ENCODE measurements at regions not wholly inside any gene's neighbourhood (a gene's known extent, or its start where the extent isn't known, plus 50 kb on each side); places are given as distances from the start of the nearest gene placed in this dataset.
"Not testable (repeated sequence)": the region's sequence is repeated elsewhere in the genome, so short reads cannot be mapped to it uniquely, and the experiment has no call there.

DNA sequence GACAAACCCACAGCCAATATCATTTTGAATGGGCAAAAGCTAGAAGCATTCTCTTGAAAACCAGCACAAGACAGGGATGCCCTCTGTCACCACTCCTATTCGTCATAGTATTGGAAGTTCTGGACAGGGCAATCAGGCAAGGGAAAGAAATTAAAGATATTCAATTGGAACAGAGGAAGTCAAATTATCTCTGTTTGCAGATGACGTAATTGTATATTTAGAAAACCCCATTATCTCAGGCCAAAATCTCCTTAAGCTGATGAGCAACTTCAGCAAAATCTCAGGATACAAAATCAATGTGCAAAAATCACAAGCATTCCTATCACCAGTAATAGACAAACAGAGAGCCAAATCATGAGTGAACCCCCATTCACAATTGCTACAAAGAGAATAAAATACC lies 99.1 kb upstream of the SMLR1 start:
- not testable (repeated sequence) for H3K27ac Mint-ChIP-seq

DNA sequence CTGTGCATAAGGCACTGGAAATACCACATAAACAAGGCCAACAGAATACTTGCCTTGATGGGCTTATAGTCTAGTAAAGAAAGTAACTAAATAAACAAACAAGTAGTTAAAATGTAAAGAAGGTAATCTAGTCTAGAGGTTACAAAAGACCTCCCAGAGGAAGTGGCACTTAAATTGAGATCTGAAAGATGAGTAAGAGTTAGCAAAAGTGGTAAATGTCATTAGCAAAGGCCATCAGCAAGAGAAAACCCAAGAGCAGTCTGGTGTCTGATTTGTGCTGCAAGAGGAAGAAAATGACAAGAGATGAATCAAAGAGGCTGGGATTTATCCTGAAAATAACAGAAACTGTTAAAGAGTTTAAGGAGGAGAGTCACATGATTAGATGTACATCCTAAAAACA lies 96.6 kb upstream of the SMLR1 start:
- peak overlapping the region in 1 of 5 donors; percentile 22 for H3K4me3 Mint-ChIP-seq
- peaks cover 0 to 7% (median 0%) of the 10 kb centered on the region in 3 donors for H3K36me3 Mint-ChIP-seq
- peak overlapping the region in 2 of 6 donors; percentile 2 to 3 for H3K27ac Mint-ChIP-seq
- DNase-seq: no peak
- H3K9me3 Mint-ChIP-seq: peaks cover 0 to 3% (median 0%) of the 10 kb centered on the region in 6 donors
- peaks cover 13 to 16% of the 10 kb centered on the region in 2 donors for H3K4me1 Mint-ChIP-seq
- H3K27me3 Mint-ChIP-seq (ENCODE audit: low read depth in 3 of 3): peaks cover under 1 to 5% (median 4%) of the 10 kb centered on the region in 3 donors

More for the DNA sequence above, 99.1 kb upstream of the SMLR1 start:
- not testable (repeated sequence) for H3K9me3 Mint-ChIP-seq; H3K4me3 Mint-ChIP-seq; H3K36me3 Mint-ChIP-seq; H3K27me3 Mint-ChIP-seq (ENCODE audit: low read depth in 3 of 3); DNase-seq
- peaks cover 25 to 34% of the 10 kb centered on the region in 2 donors for H3K4me1 Mint-ChIP-seq

DNA sequence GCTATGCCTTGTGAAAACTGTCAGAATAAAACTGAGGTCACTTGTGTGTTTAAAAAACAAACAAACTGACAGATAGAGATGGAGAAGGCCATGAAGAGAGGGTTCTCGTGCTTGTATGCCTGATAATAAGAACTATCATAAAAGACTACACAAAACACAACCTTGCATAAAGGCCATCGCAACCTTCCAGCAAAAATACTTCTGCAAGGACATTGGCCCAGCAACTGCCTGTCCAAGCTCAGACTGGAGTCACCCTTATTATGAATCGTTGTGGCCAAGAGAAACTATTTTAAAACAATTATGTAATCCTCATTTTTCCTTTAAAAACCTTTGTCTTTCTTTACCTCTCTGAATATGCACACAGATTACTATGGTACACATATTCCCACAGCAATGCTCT lies 93.0 kb upstream of the SMLR1 start:
- Mint-ChIP-seq H3K4me1 (peaks cover 13 to 16% of the 10 kb centered on the region in 2 donors), H3K27ac (no peak overlapping the region), H3K9me3 (peaks cover 0 to 1% (median 0%) of the 10 kb centered on the region in 6 donors), H3K36me3 (no peaks in the 10 kb centered on the region), H3K4me3 (no peak overlapping the region), H3K27me3 (ENCODE audit: low read depth in 3 of 3) (peaks cover 0 to 5% (median 1%) of the 10 kb centered on the region in 3 donors)
- DNase-seq: no peak

DNA sequence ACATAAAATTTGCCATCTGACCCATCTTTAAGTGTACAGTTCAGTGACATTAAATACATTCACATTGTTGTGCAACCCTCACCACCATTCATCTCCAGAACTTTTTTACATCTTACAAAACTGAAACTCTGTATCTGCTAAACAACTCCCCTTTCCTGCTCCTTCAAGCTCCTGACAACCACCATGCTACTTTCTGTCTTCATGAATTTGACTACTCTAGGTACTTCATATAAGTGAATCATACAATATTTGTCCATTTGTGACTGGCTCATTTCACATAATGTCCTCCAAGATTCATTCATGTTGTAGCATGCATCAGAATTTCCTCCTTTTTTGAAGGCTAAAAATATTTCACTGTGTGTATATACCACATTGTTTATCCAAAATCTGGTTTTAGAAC lies 86.9 kb upstream of the SMLR1 start:
- H3K27me3 Mint-ChIP-seq (ENCODE audit: low read depth in 3 of 3): peaks cover 0 to 7% (median 3%) of the 10 kb centered on the region in 3 donors
- H3K9me3 Mint-ChIP-seq: peaks cover 0 to 5% (median 0%) of the 10 kb centered on the region in 6 donors
- H3K36me3 Mint-ChIP-seq: no peaks in the 10 kb centered on the region
- no peak overlapping the region for H3K4me3 Mint-ChIP-seq
- H3K27ac Mint-ChIP-seq: no peak overlapping the region
- H3K4me1 Mint-ChIP-seq: peaks cover 0 to 8% of the 10 kb centered on the region in 2 donors
- no peak for DNase-seq

DNA sequence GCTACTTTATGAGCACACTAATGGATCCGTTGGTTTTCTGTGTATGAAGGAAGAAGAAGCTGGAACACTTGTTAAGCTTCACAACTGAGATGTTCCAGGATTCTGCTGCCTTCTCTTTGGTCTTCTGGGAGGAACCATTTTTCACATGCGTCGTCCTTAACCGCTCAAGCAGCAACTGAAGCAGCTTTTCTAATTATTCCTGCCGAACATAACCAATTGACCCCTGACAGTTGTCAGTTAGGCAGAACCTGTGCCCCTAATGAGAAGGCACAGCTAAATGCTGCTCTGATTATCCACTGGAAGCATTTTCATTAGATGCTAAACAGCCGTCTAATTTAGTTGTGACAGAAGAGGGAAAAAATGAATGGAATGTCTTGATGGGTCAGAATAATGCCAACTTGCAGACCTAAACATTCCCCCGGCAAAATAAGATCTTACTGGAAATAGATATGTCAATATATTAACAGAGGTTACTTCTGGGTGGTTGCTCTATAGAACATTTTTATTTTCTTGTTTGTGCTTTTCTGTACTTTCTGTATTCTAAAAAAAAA lies 85.0 kb upstream of the SMLR1 start:
- H3K36me3 Mint-ChIP-seq: no peaks in the 10 kb centered on the region
- H3K27me3 Mint-ChIP-seq (ENCODE audit: low read depth in 3 of 3): peaks cover 0 to 7% (median 3%) of the 10 kb centered on the region in 3 donors
- no peak overlapping the region for H3K4me3 Mint-ChIP-seq
- H3K9me3 Mint-ChIP-seq: peaks cover 0 to 5% (median 0%) of the 10 kb centered on the region in 6 donors
- H3K4me1 Mint-ChIP-seq: peaks cover 0 to 8% of the 10 kb centered on the region in 2 donors
- DNase-seq: no peak
- no peak overlapping the region for H3K27ac Mint-ChIP-seq

DNA sequence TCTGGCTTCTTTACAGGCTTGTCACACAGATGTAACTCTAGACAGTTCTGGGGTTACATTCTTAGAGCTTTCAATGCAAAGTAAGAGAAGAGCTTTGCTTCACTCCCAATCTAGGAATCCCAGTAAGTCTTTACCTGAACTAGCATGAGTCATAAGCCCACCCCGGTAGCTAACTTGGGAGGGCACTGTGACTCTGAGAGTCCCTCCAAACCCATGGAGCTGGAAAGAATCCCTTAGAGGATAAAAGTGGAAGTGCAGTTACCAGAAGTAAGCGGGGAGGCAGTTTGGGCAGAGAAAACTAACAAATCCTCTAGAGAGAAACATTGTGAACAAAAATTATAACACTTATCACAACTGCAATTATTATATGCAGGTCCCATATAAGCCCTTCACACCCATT lies 84.0 kb upstream of the SMLR1 start:
- DNase-seq: no peak

DNA sequence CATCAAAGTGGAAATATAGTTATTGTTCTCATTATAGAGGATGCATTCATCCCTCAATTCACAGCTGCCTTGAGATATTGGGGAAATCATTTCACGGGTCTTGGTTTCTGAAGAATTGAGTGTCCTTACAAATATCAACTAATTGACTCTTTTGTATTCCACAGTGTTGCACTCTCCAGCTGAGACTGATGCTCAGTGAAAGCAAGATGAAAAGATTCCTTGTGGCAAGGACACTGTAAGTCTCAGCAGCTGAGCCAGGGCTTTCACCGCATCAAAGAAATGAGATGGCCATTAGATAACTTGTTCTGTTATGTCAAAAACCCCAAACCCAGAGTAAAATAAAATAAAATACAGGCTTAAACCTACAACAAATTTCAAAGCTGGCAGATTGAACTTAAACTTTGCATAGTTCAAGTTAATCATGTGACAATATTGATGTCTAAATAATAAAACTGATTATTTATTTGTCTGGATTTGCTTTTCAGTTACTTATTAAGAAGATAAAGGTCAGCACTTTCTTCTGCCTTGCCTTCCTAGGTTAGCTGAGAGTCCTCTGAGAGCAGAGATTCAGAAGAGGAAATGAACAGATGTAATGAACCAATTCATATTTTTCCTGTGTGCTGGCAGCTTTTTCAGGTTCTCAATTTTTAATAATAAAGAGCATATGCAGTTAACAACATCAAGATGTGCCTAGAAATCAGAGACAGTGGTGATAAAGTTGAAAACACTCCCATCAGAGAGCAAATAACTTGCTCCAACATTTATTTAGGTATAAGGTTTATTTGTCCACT lies 82.4 kb upstream of the SMLR1 start:
- peaks cover 0 to 7% (median 3%) of the 10 kb centered on the region in 3 donors for H3K27me3 Mint-ChIP-seq (ENCODE audit: low read depth in 3 of 3)
- no peak overlapping the region for H3K27ac Mint-ChIP-seq
- DNase-seq: peak; percentile 9 to 25 (median 18)

More for the DNA sequence above, 84.0 kb upstream of the SMLR1 start:
- H3K4me1 Mint-ChIP-seq: peaks cover 0 to 8% of the 10 kb centered on the region in 2 donors
- peaks cover 0 to 5% (median 0%) of the 10 kb centered on the region in 6 donors for H3K9me3 Mint-ChIP-seq
- no peak overlapping the region for H3K4me3 Mint-ChIP-seq
- H3K27me3 Mint-ChIP-seq (ENCODE audit: low read depth in 3 of 3): peaks cover 0 to 7% (median 3%) of the 10 kb centered on the region in 3 donors
- H3K36me3 Mint-ChIP-seq: no peaks in the 10 kb centered on the region
- no peak overlapping the region for H3K27ac Mint-ChIP-seq

DNA sequence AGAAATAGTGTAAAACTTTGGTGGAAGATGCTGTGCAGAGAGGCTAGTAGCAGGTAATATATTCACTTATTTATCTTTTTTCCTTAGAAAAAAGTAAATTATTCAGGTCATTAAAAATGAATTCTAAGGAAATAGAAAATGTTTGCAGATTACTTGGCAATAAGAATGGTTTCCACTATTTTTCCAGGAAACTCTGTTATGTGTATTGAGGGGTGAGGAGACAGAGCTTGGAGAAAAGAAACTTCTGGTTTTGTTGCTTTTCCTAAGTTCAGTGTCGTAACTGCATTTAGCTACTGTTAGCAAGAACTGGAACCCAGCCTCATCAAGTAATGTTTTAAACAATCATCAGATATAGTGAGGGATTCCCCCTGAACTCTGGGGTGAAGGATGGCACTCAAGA lies 79.2 kb upstream of the SMLR1 start:
- Mint-ChIP-seq H3K4me3 (no peak overlapping the region), H3K27me3 (ENCODE audit: low read depth in 3 of 3) (peaks cover 2 to 7% (median 3%) of the 10 kb centered on the region in 3 donors), H3K4me1 (peaks cover 0 to 8% of the 10 kb centered on the region in 2 donors), H3K9me3 (peaks cover 0 to 4% (median under 1%) of the 10 kb centered on the region in 6 donors), H3K36me3 (peaks cover 0 to 5% (median 0%) of the 10 kb centered on the region in 3 donors), H3K27ac (no peak overlapping the region)
- DNase-seq: no peak

More for the DNA sequence above, 82.4 kb upstream of the SMLR1 start:
- Mint-ChIP-seq H3K4me3 (no peak overlapping the region), H3K9me3 (peaks cover 0 to 5% (median 0%) of the 10 kb centered on the region in 6 donors), H3K4me1 (peaks cover 0 to 8% of the 10 kb centered on the region in 2 donors), H3K36me3 (no peaks in the 10 kb centered on the region)

DNA sequence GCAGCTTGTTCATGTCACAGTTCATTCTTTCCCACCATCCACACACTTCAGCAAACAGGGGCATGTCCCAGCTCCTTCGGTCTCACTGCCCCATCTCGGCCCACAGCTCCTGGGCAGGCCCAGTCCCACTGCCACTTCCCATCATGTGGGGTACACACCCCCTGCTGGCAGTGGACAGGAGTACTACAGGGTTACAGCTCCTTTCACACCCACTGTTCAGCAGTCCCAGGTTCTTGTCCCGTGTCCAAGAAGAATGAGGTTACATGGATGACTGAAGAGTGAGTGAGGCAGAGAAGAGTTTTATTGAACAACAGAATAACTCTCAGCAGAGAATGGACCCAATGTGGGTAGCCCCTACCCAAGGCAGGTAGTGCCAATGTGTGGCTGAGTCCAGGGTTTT lies 77.8 kb upstream of the SMLR1 start:
- peaks cover 0 to 5% (median 0%) of the 10 kb centered on the region in 3 donors for H3K36me3 Mint-ChIP-seq
- H3K27me3 Mint-ChIP-seq (ENCODE audit: low read depth in 3 of 3): peaks cover 0 to 7% (median 2%) of the 10 kb centered on the region in 3 donors
- no peak for DNase-seq
- H3K4me3 Mint-ChIP-seq: no peak overlapping the region
- peaks cover 0 to 4% (median under 1%) of the 10 kb centered on the region in 6 donors for H3K9me3 Mint-ChIP-seq
- no peak overlapping the region for H3K27ac Mint-ChIP-seq
- H3K4me1 Mint-ChIP-seq: peaks cover 0 to 7% of the 10 kb centered on the region in 2 donors

DNA sequence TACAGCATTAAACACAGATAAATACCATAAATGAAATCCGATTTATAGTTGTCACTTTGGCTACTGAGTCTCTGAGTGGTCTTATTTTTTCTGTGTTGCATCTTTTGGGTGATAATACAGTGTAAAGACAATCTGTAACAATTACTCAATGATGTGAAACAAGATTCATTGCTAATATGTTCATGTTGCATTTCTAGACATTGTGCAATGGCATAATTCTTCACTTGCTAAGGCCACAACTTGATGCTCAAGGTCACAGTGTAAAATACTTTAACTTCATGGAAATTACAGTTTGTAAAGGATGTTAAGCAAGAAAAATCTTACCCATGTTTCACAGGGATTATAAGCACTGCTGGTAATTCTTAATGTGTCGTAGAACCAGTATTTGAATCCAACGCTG lies 74.9 kb upstream of the SMLR1 start:
- Mint-ChIP-seq H3K4me3 (no peak overlapping the region), H3K36me3 (peaks cover 0 to 5% (median 0%) of the 10 kb centered on the region in 3 donors), H3K4me1 (no peaks in the 10 kb centered on the region), H3K9me3 (peaks cover 0 to 4% (median under 1%) of the 10 kb centered on the region in 6 donors), H3K27me3 (ENCODE audit: low read depth in 3 of 3) (peaks cover 0 to 9% (median 2%) of the 10 kb centered on the region in 3 donors), H3K27ac (no peak overlapping the region)
- no peak for DNase-seq

DNA sequence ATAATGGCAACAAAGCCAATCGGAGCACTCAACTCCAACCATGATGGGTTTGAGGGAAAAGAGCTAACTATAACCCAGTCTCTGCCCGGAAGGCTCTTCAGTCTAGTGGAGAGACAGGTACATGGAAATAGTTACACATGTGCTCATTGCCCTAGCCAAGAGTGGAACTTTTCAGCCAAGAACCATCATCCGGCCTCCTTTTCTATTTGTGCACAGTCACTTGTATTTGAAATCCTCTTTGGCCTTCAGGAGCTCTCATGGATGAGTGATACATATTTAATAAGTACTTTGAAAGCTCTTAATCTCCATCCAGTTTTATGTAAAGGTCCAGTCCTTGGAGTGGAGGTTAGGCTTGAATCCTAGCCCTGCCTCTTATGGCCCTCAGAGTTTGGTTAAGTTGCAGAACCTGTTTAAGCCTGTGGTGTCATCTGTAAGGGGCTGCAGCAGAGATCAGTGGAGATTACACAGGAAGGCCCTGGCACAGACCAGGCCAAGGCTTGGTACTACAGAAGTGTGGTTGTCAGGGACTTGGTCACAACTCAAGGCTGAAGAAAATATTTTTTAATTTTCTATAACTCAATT lies 72.3 kb upstream of the SMLR1 start:
- Mint-ChIP-seq H3K9me3 (peaks cover 0 to 4% (median under 1%) of the 10 kb centered on the region in 6 donors), H3K4me1 (peaks cover 17 to 22% of the 10 kb centered on the region in 2 donors), H3K36me3 (peaks cover 0 to 5% (median 0%) of the 10 kb centered on the region in 3 donors), H3K4me3 (no peak overlapping the region), H3K27me3 (ENCODE audit: low read depth in 3 of 3) (peaks cover 0 to 9% (median 2%) of the 10 kb centered on the region in 3 donors), H3K27ac (no peak overlapping the region)
- no peak for DNase-seq

DNA sequence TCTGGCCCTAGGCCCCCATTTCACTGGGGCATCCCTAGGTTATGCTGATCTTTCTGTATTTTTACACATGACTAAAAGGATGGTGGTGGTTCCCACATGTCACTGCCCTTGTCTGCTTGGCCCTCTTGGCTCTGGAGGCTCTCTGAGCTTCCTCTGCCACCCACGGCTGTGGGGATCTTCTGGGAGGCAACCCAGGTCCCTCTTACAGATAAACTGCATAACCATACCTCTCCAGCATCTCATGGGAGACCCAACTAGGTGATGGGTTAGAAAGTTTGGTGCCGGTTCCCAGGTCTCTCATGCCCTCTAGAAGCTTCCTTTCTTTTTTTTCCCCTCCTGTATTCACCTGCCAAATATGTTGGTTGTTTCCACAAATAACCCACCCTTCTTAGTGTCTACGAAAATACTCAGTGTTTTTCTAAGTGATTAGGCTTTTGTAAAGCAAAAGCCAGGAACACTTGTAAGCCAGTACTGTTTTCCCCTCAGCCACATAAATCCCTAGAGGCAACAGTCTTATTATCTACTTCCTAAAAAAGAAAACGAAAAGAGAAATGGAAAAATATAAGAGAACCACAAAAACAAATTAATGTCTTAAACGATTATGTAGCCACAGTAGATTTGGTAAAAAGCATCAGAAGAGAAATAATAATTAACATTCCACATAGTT lies 71.7 kb upstream of the SMLR1 start:
- H3K36me3 Mint-ChIP-seq: peaks cover 4 to 8% (median 5%) of the 10 kb centered on the region in 3 donors
- H3K9me3 Mint-ChIP-seq: peaks cover 0 to 4% (median under 1%) of the 10 kb centered on the region in 6 donors
- H3K27ac Mint-ChIP-seq: no peak overlapping the region
- H3K4me1 Mint-ChIP-seq: peaks cover 17 to 22% of the 10 kb centered on the region in 2 donors
- H3K27me3 Mint-ChIP-seq (ENCODE audit: low read depth in 3 of 3): peaks cover 0 to 9% (median 2%) of the 10 kb centered on the region in 3 donors
- DNase-seq: no peak
- H3K4me3 Mint-ChIP-seq: no peak overlapping the region

DNA sequence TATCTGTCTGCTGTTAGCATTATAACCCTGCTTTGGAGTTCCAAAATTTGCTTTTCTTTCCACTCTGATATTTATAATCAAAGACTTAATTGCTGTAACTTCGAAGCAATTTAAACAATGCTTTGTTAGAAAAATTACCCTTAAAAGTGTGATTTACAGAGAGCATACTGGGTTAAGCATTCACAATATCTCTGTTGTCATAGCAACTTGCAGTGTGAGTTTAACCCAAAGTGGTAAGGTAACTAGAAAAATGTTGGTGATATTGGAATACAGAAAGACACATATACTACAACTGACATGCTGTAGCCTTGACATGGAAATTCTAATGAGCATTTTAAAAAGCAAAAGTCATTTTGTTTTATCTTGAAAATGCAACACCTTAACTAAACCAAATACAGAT lies 70.4 kb upstream of the SMLR1 start:
- Mint-ChIP-seq H3K27me3 (ENCODE audit: low read depth in 3 of 3) (peaks cover 0 to 2% (median 2%) of the 10 kb centered on the region in 3 donors), H3K27ac (no peak overlapping the region), H3K4me1 (peaks cover 17 to 22% of the 10 kb centered on the region in 2 donors), H3K9me3 (no peaks in the 10 kb centered on the region), H3K36me3 (peaks cover 3 to 5% (median 4%) of the 10 kb centered on the region in 3 donors), H3K4me3 (no peak overlapping the region)
- no peak for DNase-seq

Measured in immature natural killer cell (primary cell).